ENCODE measurements at regions not wholly inside any gene's neighbourhood (a gene's known extent, or its start where the extent isn't known, plus 50 kb on each side); places are given as distances from the start of the nearest gene placed in this dataset.

- intact Hi-C loops (cut with DNase I): no loop called here
- ATAC-seq: no peak
- no peak for DNase-seq
Measured at GRCh38 chr4:111807576-111807975, 337.7 kb upstream of the FAM241A start.

GRCh38 chr4:111808174-111808573, 337.1 kb upstream of the FAM241A start:
- DNase-seq (no peak), ATAC-seq (no peak)
- intact Hi-C loops (cut with DNase I): no loop called here

- DNase-seq: no peak
- ATAC-seq: no peak
- intact Hi-C loops (cut with DNase I): no loop called here
Measured at GRCh38 chr4:111811661-111812060, 333.6 kb upstream of the FAM241A start.

- no peak for DNase-seq
Measured at GRCh38 chr4:111812114-111812513, 333.1 kb upstream of the FAM241A start.

GRCh38 chr4:111812760-111813159, 332.5 kb upstream of the FAM241A start:
- intact Hi-C loops (cut with DNase I): no loop called here
- DNase-seq: no peak
- ATAC-seq: no peak

More at GRCh38 chr4:111812114-111812513, 333.1 kb upstream of the FAM241A start:
- ATAC-seq: no peak
- intact Hi-C loops (cut with DNase I): no loop called here

- ATAC-seq (no peak), DNase-seq (no peak)
- intact Hi-C loops (cut with DNase I): no loop called here
Measured at GRCh38 chr4:111813555-111814140, 331.6 kb upstream of the FAM241A start.

- no peak for DNase-seq
- intact Hi-C loops (cut with DNase I): no loop called here
- no peak for ATAC-seq
Measured at GRCh38 chr4:111814961-111815360, 330.3 kb upstream of the FAM241A start.

GRCh38 chr4:111821342-111821741, 323.9 kb upstream of the FAM241A start:
- ATAC-seq: no peak
- intact Hi-C loops (cut with DNase I): no loop called here
- no peak for DNase-seq

- intact Hi-C loops (cut with DNase I): no loop called here
- ATAC-seq (no peak), DNase-seq (no peak)
Measured at GRCh38 chr4:111836601-111837000, 308.7 kb upstream of the FAM241A start.

GRCh38 chr4:111837761-111838160, 307.5 kb upstream of the FAM241A start:
- intact Hi-C loops (cut with DNase I): no loop called here
- DNase-seq: no peak
- no peak for ATAC-seq

- no peak for DNase-seq
- intact Hi-C loops (cut with DNase I): no loop called here
- no peak for ATAC-seq
Measured at GRCh38 chr4:111838406-111838930, 306.8 kb upstream of the FAM241A start.

- no peak for DNase-seq
- no peak for ATAC-seq
- intact Hi-C loops (cut with DNase I): no loop called here
Measured at GRCh38 chr4:111839141-111839540, 306.1 kb upstream of the FAM241A start.

GRCh38 chr4:111842336-111842735, 302.9 kb upstream of the FAM241A start:
- ATAC-seq (no peak), DNase-seq (no peak)
- intact Hi-C loops (cut with DNase I): no loop called here

- intact Hi-C loops (cut with DNase I): no loop called here
- no peak for ATAC-seq
Measured at GRCh38 chr4:111847296-111848008, 297.8 kb upstream of the FAM241A start.

GRCh38 chr4:111849746-111850284, 295.4 kb upstream of the FAM241A start:
- intact Hi-C loops (cut with DNase I): loop anchor here in 1 of 2 donors (5.0 kb wide), 1 partner anchor 208 kb away; no protein-coding TSS in a partner anchor
- DNase-seq: no peak
- no peak for ATAC-seq

More at GRCh38 chr4:111847296-111848008, 297.8 kb upstream of the FAM241A start:
- no peak for DNase-seq

GRCh38 chr4:111854494-111855087, 290.7 kb upstream of the FAM241A start:
- intact Hi-C loops (cut with DNase I): loop anchor here in 1 of 2 donors (5.0 kb wide), 1 partner anchor 212 kb away; no protein-coding TSS in a partner anchor
- DNase-seq (no peak), ATAC-seq (peak in 1 of 2 donors; percentile 36)

GRCh38 chr4:111855308-111855707, 289.9 kb upstream of the FAM241A start:
- intact Hi-C loops (cut with DNase I): no loop called here
- DNase-seq (no peak), ATAC-seq (no peak)

GRCh38 chr4:111864066-111864465, 281.2 kb upstream of the FAM241A start:
- DNase-seq: no peak
- intact Hi-C loops (cut with DNase I): no loop called here
- ATAC-seq: no peak

- intact Hi-C loops (cut with DNase I): no loop called here
- no peak for ATAC-seq
- DNase-seq: no peak
Measured at GRCh38 chr4:111869339-111869738, 275.9 kb upstream of the FAM241A start.

GRCh38 chr4:111871802-111872201, 273.5 kb upstream of the FAM241A start:
- intact Hi-C loops (cut with DNase I): no loop called here
- DNase-seq (no peak), ATAC-seq (no peak)

All from left cardiac atrium (tissue), 4 donors.